ENCODE measurements at regions not wholly inside any gene's neighbourhood (a gene's known extent, or its start where the extent isn't known, plus 50 kb on each side); places are given as distances from the start of the nearest gene placed in this dataset.
"Not testable (repeated sequence)": the region's sequence is repeated elsewhere in the genome, so short reads cannot be mapped to it uniquely, and the experiment has no call there.

- no peak for DNase-seq (ENCODE audit: extremely low read depth in 1 of 2, low read depth in 1 of 2)
Measured at GRCh38 chr5:158521995-158522394, 577.7 kb downstream of the EBF1 start.

DNA sequence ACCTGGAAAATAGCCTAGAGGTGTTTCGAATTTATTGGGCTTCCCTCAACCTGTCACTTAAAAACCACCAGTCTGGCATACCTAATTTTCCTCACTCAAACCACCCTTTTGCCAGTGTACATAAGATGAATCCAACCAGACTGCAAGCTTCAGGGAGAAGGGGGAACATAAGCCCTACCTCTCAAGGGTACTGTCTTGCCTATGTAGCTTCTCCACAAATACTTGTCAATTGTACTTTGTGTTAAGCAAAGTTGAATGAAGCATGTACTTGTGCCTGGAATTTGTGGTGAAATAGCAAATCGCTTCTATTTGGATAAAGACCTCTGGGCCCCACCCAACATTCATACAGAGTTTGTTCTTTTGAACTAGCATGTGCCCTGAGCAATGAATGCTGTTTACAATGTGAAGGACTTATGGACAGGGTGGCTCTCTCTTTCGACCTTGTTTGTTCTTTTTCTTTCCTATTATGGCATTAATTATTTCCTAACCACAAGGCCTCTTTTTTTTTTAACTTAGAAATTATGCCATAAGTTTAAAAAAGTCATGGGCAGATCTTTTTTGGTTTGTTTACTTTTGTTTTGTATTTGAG, 580.2 kb downstream of the EBF1 start:
- DNase-seq (ENCODE audit: extremely low read depth in 1 of 2, low read depth in 1 of 2), result no peak

GRCh38 chr5:158516521-158516920, 583.2 kb downstream of the EBF1 start:
- no peak for DNase-seq (ENCODE audit: extremely low read depth in 1 of 2, low read depth in 1 of 2)

GRCh38 chr5:158514986-158515359, 584.7 kb downstream of the EBF1 start:
- no peak for DNase-seq (ENCODE audit: extremely low read depth in 1 of 2, low read depth in 1 of 2)

DNA sequence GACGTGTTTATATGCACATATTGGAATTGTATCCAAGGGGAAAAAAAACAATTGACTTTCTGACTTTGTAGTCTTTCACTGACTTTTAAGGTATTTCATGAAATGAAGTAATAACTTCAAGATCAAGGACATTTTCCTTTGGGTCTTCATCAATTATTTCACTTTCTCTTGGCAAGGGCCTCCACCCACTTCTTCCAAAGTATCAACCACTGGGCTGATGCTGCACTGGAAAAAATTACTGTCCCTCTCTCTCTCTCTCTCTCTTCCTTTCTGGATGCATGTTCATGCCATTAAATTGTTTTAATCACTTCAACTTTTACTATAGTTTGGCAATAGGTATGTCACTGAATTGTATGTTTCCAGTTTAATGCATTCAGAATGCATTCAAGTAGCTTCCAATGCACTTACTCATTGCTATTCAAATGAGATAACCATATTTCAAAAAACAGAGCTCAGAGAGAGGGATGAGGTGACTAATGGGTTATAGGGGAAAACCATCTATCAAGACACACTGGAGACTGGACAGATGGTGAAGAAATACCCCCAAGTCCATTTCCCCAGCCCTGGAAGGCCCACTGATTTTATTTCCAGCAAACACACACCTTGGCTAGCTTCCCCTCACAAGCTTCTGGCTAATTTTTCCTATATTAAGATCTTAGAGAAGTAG, 585.3 kb downstream of the EBF1 start:
- DNase-seq (ENCODE audit: extremely low read depth in 1 of 2, low read depth in 1 of 2), result no peak

- DNase-seq (ENCODE audit: extremely low read depth in 1 of 2, low read depth in 1 of 2), result no peak
Measured at GRCh38 chr5:158513490-158514318, 586.0 kb downstream of the EBF1 start.

GRCh38 chr5:158511454-158511853, 588.3 kb downstream of the EBF1 start:
- no peak for DNase-seq (ENCODE audit: extremely low read depth in 1 of 2, low read depth in 1 of 2)

GRCh38 chr5:158510479-158510878, 589.2 kb downstream of the EBF1 start:
- no peak for DNase-seq (ENCODE audit: extremely low read depth in 1 of 2, low read depth in 1 of 2)

- DNase-seq (ENCODE audit: extremely low read depth in 1 of 2, low read depth in 1 of 2), result no peak
Measured at GRCh38 chr5:158506648-158507047, 593.1 kb downstream of the EBF1 start.

DNA sequence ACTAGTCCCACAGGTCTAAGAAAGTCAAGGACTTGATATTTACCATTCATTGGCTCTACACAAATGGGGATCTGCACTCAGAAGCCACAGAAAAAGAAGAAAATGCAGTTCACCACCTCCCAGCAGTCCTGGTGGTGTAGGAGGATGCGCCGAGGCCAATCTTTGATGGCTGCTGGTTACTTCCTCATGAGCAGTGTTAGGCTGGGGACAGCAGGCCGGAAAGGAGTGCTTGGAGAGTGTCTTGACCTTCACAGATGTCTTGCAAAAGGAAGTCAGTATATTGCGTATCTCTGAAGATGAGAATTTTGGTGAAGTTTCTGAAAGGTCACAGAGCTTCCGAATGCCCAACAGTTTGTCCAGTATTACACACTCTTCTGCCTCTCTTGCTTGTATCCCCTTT, 597.0 kb downstream of the EBF1 start:
- no peak for DNase-seq (ENCODE audit: extremely low read depth in 1 of 2, low read depth in 1 of 2)

GRCh38 chr5:158499892-158500418, 599.8 kb downstream of the EBF1 start:
- DNase-seq (ENCODE audit: extremely low read depth in 1 of 2, low read depth in 1 of 2), result no peak

- DNase-seq (ENCODE audit: extremely low read depth in 1 of 2, low read depth in 1 of 2), result no peak
Measured at GRCh38 chr5:158499075-158499891, 600.4 kb downstream of the EBF1 start.

DNA sequence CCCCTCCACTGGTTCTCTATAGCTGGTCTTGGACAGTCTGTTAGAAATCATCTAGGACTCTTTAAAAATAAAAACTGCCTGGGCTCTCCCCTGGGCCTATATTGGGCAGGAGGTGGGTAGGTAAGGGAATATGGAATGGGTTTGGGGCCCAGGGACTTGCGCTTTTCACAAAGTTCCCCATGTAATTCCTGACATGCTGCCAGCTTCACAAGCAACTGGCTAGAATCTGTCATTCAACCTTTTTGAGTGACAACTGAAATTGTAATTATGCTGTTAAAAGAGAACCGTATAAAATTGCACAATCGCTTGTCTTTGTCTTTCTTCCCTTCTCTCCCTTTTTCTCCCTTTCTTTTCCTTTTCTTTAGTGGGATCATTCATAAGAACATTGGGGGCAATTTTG, 603.1 kb downstream of the EBF1 start:
- no peak for DNase-seq (ENCODE audit: extremely low read depth in 1 of 2, low read depth in 1 of 2)

GRCh38 chr5:158494541-158494940, 605.2 kb downstream of the EBF1 start:
- DNase-seq (ENCODE audit: extremely low read depth in 1 of 2, low read depth in 1 of 2), result no peak

DNA sequence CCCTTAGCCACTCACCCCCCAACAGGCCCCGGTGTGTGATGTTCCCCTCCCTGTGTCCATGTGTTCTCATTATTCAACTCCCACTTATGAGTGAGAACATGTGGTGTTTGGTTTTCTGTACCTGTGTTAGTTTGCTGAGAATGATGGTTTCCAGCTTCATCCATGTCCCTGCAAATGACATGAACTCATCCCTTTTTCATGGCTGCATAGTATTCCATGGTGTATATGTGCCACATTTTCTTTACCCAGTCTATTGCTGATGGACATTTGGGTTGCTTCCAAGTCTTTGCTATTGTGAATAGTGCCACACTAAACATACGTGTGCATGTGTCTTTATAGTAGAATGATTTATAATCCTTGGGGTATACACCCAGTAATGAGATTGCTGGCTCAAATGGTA, 605.7 kb downstream of the EBF1 start:
- not testable (repeated sequence) for DNase-seq (ENCODE audit: extremely low read depth in 1 of 2, low read depth in 1 of 2)

GRCh38 chr5:158492841-158493242, 606.9 kb downstream of the EBF1 start:
- no peak for DNase-seq (ENCODE audit: extremely low read depth in 1 of 2, low read depth in 1 of 2)

DNA sequence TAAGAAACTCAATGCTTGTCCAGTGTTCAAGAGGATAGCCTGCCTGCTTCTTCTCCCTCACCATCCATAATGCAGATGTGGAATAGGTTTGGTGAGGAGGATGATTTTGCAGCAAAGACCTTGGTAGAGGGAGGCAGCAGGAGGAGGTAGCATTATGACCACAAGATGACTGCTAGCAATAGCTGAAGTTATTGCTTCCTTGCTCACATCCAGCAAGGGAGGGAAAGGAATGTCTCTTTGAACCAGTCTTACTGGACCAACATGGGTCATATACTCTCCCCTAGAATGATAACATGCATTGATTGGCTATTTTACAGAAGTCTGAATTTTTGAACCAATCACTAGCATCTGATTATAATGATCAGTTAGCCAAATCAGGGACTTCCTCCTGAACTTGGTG, 607.6 kb downstream of the EBF1 start:
- DNase-seq (ENCODE audit: extremely low read depth in 1 of 2, low read depth in 1 of 2), result no peak

GRCh38 chr5:158487664-158488063, 612.1 kb downstream of the EBF1 start:
- DNase-seq (ENCODE audit: extremely low read depth in 1 of 2, low read depth in 1 of 2), result no peak

DNA sequence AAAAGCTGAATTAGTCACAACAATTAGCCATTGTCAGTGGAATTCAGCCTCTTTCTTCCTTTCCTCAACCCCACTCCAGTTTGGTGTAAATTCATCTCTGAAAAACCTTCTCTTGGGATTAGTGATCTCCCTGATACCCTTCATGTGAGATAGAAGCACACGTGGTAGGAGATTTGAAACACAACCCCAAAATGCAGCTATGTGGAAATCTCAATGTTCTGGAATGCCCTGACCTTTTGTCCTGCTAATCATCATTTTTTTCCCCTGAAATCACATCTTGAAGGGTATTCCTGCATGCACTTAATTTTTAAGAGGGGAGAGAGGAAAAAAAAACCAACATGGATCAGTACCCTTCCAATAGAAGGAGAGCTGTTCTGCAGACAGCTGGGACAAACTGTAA, 612.6 kb downstream of the EBF1 start:
- DNase-seq (ENCODE audit: extremely low read depth in 1 of 2, low read depth in 1 of 2), result no peak

DNA sequence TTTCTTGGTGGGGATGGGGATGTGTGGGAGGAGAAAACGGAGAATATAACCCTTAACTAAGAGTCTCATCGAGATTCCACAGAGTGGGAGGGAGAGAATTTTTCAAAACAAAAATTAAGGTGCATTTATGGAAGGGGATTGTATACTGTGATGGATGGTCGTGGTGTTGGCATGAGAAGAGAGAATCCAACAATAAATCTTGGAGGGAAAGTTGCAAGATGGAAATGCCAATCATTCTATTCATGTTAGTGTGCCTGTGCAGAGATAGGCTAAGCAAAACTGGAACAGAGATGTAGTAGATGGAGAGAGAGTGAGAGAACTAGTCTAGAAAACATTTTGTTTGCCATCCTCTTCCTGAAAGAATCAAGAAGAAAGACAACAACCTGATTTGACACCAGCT, 613.1 kb downstream of the EBF1 start:
- no peak for DNase-seq (ENCODE audit: extremely low read depth in 1 of 2, low read depth in 1 of 2)

DNA sequence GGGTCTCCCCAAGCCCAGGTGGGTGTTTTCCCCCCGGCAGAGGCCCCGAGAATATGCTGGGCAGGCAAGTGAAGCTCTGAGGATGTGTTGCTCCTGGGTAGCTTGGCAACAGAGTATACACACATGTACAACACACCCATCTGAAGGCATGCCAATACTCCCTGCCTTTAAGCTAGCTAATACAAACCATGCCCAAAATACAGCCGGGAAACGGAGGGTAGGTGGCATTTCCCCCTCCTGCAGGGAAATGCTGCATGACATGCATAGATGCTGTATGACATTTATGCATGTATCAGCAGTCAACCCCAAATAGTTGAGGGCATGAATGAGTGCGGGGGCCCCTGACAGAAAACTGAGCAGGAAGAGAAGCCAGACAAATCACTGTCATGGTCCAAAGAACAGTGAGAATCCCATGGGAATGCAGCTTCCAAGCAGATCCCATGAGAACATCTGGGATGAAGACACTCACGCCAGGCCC, 614.1 kb downstream of the EBF1 start:
- DNase-seq (ENCODE audit: extremely low read depth in 1 of 2, low read depth in 1 of 2), result no peak

Measured in stimulated activated CD8-positive, alpha-beta memory T cell treated with anti-CD3 and anti-CD28 coated beads, Interleukin-7, amount 100 ng/mL, for 48 hours (primary cell).